Stimulated activated CD8-positive, alpha-beta memory T cell treated with anti-CD3 and anti-CD28 coated beads, Interleukin-7, amount 100 ng/mL, for 48 hours (primary cell): ENCODE measurements at regions not wholly inside any gene's neighbourhood (a gene's known extent, or its start where the extent isn't known, plus 50 kb on each side); places are given as distances from the start of the nearest gene placed in this dataset.

Source experiments
- DNase-seq, 2 donors: peaks; one replicate each; pipeline ENCODE4 v3.0.0-alpha.2; 2020; ENCODE audit warnings: low read depth in 1 of 2; ENCODE audit errors: extremely low read depth in 1 of 2

DNA sequence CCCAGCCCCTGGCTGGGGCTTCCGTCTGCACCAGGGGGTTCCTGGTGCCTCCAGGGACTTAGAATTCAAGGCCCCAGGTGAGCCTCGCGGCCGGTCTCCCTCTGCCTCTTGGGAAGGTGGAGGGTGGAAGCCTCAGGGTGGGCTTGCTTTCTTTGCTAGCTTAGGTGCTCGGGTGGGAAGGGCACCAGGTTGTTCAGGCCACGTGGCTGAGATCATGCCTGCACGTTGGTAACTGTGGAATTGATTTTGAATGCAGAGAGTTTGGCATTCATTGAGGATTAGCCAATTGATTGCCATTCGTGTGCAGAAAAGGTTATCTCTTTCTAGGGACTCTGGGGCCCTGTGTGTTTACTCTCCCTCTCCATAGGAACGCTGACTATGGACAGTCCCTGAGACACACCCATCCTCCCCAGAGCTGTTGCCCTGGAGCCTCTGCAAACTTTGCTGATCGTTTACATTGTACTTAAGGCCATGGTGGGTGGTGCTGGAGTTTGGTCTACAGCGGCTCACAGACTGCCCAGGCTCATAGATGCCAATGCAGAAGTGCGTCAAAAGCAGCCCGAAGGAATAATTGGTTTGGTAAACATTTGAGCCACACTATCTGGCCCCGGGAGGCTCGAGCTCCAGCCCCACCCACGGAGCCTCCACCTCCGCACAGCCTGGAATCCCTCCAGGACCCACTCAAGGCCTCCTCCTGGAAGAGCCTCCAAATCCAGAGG lies 1457.7 kb downstream of the BRD1 start:
- DNase-seq: no peak

DNA sequence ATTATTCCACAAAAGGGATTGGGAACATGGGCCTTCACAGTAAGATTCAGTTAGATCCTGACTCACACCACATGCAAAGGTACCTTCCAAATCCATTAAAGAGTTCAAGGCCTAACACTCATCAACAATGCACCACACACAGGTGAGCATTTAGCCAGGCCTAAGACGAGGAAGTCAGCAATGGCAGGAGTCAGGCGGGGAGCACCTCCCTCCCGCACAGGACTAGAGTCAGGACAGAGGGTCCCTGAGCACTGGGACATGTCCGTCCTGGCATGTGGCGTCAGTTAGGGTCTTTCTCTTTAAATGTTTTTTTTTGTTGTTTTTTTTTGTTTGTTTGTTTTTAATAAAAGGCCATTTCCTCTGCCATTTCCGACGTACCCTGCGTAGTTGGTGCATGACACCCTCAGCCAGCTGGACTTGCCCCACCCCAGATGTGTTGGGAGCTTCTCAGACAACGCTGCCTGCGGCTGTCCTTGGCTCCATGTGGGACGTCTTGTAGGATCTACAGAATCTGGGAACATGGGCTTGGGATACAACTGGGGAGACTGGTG lies 1458.6 kb downstream of the BRD1 start:
- no peak for DNase-seq

DNA sequence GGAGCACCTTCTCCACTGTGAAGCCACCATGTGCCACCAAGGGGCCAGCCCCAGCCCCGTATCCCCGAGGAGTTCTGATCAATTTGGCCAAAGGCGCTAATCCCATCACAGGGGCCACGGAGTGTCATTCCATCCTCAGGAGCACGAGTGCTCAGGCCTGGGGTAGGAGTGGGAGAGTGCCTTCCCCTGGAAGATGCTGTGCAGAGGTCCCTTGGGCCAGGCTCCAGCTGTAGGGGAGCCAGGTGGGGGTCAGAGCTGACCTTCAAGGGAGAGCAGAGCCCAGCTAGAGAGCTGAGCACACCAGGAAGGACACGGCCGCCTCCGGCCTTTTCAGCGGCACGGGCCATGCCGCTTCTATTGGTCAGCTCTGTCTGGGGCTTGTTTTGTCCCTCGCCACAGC lies 1459.9 kb downstream of the BRD1 start:
- no peak for DNase-seq

DNA sequence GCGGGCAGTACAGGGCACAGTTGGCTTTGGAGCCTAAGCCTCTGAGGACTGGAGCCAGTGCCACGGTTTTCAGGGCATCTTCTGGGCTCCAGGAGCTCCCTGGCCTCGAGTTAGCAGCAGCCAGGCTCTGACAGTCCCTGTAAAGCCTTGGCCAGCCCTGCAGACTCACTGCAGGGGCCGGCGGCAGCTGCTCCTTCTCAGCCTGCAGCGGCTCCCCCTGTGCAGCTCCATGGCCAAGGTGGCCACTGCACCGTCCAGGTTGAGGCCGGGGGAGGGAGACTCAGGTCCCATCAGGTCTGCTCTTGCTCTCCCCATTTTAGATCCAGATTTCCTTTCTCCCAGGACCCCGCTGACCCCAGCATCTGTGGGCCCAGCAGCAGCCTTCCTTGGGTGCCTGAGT lies 1461.1 kb downstream of the BRD1 start:
- no peak for DNase-seq

DNA sequence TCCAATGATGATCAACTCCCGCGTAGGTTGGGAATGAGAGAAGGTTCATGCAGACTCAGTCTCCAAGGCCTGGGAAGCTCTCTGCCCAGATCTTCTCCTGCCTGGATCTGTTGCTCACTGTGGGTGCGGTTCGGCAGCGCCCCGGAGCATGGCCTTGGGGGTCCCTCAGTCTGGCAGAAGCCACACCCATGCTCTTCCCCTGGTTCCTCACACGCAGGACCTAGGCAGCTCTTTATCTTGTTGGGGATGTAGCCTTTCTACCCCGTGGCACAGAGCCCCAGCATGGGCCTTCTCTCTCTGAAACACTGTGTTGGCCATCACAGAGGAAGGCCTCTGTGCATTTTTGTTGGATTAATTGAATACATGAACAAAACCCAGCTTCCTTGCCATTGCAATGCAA lies 1461.6 kb downstream of the BRD1 start:
- no peak for DNase-seq

DNA sequence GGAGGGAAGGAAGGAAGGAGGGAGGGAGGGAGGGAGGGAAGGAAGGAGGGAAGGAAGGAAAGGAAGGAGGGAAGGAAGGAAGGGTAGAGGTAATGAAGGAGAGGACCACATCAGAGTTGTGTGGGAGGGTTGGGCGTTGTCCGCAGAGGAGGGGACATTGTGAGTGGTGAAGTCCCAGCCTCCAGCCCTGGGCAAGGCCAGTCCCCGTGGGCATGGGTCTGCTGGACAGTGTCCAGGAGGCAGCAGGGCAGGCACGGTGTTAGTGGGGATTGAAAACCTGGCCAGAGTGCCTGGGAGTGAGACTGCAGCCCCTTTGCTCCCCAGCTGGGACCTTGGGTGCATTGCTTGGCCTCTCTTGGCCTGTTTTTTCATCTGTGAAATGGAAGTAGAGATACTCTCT lies 1462.3 kb downstream of the BRD1 start:
- DNase-seq: no peak

DNA sequence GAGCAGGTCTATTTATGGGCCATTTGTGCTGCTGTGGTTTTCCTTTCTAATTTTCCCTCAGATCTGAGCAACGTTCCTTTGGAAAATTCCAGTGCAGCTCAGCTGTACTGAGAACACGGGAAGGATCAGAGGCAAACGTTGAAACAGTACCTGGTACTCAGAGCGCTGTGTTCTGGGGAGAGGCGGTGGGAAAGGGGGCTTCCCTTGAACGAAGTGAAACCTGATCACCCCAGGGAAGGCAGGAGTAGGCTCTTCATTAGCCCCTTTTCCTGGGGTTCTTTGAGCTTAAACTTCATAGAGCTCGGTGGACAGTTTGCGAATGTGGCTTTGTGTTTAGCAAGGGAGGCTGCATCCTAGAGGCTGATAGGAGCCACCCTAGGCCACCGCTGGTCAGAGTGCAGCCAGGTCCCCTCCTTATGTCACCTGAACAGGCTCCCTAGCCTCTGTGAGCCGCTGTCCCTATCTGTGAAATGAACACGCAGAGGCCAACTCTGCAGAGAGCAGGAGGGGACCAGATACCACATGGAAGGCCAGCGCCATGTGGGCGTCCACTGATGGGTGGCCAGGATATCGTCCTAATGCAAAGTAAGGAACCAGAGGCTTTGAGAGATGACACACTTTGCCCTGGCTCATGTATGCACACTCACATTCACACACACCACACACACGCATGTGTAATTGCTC lies 1464.8 kb downstream of the BRD1 start:
- no peak for DNase-seq

DNA sequence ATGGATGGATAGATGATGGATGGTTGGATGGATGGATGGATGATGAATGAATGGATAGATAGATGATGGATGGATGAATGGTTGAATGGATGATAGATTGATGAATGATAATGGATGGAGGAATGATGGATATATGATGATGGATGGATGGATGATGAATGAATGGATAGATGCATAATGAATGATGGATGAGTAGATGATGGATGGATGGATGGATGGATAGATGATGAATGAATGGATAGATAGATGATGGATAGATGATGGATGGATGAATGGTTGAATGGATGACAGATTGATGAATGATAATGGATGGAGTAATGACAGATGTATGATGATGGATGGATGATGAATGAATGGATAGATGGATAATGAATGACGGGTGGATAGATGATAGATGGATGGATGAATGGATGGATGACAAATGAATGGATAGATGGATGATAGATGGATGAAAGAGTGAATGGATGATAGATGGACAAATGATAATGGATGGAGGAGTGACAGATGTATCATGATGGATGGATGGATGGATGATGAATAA lies 1466.5 kb downstream of the BRD1 start:
- DNase-seq: no peak

DNA sequence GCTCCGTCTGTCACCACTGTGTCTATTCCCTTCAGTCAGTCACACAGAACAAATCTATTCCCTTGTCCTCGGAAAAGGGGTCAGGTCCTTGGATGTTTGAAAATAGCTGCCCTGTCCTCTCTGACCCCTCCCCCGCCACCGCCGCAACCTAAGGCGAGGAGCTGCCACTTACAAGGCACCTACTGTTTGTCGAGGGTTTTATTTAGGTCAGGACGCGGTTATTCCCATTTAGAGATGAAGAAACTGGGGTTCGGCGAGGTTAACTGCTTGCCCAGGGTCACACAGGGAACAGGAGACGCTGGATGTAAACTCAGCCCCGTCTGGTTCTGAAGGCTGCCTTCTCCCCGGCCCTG lies 1468.1 kb downstream of the BRD1 start:
- no peak for DNase-seq

DNA sequence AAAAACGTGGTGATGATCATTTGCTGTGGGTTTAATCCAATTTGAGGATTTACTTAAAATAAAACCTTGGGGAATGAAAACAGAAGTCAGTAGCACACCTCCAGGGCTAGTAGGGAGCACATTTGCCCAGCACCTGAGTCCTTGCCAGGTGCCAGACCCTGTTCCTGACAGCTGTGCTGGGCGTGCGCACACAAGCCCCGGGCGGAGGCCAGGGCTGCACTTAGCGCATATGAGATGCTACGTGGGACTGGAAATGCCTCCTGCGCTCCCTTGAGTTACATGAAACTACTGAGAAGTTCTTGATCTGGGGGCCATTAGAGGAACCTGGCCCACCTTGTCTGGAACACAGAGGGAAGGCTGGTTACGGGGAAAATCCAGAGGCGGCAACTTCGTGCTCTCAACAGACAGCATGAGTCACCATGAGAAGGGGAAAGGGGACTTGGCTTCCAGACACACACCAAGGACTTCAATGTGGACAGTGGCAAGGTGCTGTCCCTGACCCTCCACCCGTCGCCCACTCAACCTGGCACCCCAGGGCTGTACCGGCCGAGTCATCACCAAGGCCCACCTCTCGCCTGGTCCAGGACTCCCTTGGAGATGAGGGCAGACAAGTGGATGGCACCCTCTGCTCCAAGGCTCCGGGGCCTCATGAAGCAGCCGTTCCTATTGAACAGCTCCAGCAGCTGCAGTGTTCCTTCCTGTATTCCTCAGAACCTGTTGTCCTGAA lies 1468.6 kb downstream of the BRD1 start:
- DNase-seq: no peak

DNA sequence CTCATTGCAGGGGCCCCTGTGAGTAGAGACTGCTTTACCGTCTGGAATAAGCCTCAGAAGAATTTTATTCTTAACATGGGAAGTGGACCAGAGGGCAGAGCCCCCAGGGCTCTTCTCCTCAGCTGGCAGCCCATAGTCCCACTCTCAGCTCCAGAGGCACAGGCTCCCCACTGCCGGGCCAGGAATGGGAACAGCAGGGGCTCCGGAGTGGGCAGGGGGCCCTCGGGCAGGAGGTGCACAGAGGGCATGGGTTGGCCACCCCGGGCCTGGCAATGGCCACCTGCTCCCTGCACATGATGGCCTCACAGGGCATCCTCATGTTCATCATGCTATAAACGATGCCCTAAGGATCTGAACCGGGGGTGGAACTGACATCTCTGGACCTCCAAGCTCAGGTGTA lies 1469.7 kb downstream of the BRD1 start:
- no peak for DNase-seq

DNA sequence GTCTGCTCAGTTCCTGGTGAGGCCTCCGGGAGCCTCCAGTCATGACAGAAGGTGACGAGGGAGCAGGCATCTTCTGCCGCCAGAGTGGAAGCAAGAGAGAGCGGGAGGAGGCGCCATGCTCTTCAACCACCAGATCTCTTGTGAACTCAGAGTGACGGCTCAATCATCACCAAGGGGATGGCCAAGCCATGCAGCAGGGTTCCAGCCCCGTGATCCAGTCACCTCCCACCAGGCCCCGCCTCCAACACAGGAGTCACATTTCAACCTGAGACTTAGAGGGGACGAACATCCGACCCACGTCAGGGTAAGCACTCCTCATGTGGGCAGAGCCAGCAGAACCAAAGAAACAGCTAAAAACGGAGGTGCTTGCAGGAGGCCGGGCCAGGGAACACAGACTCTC lies 1470.5 kb downstream of the BRD1 start:
- DNase-seq: no peak

DNA sequence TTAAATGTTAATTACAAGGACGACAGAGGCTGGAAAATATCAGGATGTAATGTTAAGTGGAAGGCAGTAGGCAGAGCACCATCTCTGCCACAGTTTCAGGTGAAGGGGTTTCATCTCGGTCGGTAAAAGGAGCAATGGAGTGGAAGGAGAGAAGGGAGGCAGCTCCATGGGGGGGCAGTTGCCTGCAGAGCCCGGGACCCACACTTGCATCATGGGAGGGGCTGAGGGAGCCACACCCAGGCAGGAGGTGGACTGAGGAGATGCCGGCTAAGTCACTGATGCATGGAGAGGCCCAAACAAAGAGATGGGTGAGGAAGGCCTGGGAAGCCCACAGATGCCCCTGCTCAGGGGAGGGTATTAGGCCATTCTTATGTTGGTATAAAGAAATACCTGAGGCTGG lies 1470.9 kb downstream of the BRD1 start:
- no peak for DNase-seq

DNA sequence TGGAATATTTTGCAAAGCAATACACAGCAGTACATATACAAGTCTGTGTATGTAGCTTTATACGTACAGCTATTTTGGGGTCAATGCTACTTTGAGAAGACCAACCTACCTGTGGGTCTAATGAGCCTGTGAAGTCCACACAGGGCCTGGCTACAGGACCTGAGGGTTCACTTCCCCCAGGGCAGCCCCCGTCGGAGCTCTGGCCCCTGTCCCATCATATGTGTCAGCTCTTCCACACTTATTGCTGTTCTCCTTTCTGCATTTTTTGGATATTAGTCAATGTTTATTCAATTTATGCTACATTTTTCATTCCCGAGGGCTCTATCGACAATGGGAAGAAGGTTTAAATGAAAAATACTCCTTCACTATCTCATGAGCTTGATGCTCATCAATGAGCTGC lies 1473.6 kb downstream of the BRD1 start:
- DNase-seq: no peak

DNA sequence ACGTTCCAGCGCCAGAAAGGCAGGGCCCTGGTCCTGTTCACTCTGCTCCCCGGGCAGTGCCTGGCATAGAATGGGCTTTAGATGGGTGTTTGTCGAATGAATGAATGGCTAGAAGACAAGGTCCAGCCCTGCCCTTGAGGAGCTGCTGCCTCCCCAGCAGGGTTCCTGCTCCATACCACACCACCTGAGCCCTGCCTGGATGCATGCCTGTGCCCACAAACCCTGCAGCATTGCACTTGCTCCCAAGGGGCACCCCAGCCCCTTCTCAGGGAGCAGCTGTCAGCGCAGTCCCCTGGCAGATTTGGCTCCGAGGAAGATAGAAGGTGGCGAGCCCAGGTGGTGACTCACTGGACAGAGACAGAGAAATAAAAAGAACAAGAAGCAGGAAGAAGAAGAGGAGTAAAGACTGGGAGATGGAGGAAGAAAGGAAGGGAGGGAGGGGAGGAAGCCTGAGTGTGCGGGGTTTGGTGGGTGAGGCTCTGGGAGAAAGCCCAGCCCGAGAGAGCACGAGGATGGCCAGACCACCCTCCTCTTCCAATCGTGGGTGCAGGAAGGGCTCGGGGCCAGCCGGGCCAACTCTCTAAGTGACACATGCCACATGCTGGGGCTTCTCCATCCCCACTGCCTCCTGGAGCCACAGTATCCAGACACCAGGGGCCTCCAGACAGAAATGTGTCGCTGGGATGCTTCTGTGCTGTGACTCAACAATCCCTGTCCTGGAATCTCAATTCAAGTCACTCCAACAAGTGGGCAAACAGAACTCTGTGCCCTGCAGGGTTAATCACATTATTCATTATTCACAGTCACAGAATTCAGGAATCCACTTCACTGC lies 1474.3 kb downstream of the BRD1 start:
- DNase-seq: no peak

DNA sequence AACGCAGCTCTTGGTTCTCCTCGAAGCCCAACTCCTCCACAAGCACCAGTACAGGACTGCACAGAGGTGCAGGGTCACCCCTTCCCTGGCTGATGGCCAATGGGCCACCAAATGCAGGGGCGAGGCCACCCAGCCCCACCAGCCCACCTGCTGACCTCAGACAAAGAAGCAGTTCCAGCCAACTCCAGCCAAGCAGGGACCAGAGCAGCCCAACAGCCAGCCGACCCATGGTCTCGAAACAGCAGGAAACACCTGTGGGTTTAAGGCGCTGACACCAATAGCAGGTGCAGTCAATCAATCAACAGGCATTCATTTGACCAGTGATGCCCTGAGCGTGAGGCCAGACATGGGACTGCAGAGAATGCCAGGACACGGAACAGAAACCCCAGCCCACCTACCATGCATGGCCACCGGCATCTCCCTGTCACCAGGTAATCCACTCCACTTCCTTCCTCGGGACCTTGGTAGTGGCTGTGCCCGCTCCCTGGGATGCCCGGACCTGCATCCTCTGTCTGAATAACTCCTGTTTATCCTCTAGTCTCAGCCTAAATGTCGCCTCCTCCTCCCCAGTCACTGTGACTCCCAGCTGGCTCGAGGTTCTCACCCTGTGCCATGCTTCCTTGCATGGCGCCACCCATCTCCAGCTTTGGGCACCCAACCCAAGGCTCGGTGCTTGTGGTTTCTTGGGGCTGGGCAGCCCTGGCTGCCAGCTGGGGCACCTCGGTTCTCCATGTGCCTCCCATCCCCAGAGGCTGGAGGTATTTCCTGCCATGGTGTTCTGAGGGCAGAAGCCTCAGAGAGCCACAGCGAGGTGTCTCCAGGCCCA lies 1475.4 kb downstream of the BRD1 start:
- DNase-seq: no peak

DNA sequence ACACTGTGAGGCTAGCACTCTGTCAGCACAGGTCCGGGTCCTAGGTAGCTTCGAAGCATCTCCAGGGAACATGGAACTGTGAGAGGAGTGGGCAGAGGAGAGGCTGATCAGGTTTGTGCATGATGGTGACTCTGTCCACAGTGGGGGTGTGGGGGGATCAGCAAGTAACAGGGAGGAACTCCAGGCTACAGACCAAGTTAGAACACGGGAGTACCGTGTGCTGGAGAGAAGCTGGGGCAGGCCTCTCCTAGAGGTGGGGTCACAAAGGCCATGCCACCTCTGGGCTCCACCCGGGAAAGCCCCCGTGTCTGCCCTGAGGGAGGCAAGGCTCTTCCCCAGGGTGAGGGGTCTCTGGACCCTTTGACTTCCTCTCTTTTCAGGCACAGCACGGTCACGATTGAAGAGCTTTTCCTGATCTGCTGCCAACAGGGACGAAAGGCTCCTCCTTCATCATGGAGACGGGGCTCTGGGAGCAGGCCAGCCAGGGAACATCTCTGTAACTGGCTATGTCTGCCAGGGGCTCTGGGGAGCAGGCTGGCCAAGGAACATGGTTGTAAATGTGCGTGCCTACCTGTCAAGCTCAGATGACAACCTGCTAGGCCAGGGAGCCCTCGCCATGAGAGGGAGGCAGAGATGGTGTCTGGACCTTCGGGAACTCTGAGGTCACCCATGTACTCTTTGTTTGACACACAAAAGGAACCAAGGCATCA lies 1476.1 kb downstream of the BRD1 start:
- DNase-seq: no peak

DNA sequence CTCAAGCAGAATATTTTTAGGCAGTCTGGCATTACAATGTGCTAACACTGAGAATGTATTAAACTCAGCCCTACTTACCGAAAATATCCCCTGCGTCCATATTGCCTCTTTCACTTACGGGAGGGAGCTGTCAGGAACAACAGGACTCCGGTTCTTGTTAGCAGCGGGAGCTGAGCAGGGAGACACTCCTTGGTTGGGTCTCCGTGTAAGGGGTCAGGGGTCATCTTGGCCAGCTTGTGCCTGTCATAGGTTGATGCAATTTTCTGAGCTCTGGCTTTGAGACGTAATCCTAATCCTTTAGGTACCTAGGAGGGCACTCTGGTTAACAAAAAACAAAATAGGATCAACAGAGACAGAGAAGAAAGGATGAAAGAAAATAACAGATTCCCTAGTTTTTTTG lies 1477.2 kb downstream of the BRD1 start:
- no peak for DNase-seq

DNA sequence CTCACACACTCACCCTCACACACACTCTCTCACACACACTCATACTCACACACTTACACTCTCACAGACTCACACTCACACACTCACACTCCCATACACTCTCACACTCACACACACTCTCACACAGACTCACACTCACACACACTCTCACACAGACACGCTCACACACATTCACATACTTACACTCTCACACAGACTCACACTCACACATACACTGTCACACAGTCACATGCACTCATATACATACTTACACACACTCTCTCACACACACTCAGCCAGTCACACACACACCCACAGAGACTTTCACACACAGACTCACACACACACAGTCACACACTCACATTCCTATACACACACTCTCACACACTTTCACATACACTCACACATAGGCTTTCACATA lies 1478.8 kb downstream of the BRD1 start:
- DNase-seq: no peak
